Limb (tissue), 2 donors: ENCODE measurements at regions not wholly inside any gene's neighbourhood (a gene's known extent, or its start where the extent isn't known, plus 50 kb on each side); places are given as distances from the start of the nearest gene placed in this dataset.
"Not testable (repeated sequence)": the region's sequence is repeated elsewhere in the genome, so short reads cannot be mapped to it uniquely, and the experiment has no call there.

Source experiments
- DNase-seq, 2 donors: peaks; one replicate each; pipeline ENCODE4 v3.0.0-alpha.2; 2016; ENCODE audit errors: extremely low spot score in 2 of 2

- DNase-seq: peak in 1 of 2 donors; percentile 57
Observed at GRCh38 chr11:7143908-7144307, 55.1 kb downstream of the RBMXL2 start.

GRCh38 chr11:7150104-7150503 is 61.3 kb downstream of the RBMXL2 start:
- DNase-seq: not testable (repeated sequence)

- DNase-seq: no peak
Observed at GRCh38 chr11:7154881-7155361, 66.1 kb downstream of the RBMXL2 start.

GRCh38 chr11:7160814-7161489 is 72.2 kb downstream of the RBMXL2 start:
- DNase-seq: no peak

- no peak for DNase-seq
Observed at GRCh38 chr11:7165911-7166310, 77.1 kb downstream of the RBMXL2 start.

GRCh38 chr11:7167976-7168740 is 79.4 kb downstream of the RBMXL2 start:
- no peak for DNase-seq

- DNase-seq: no peak
Observed at GRCh38 chr11:7168741-7168990, 79.9 kb downstream of the RBMXL2 start.

- DNase-seq: no peak
Observed at GRCh38 chr11:7170431-7170830, 81.3 kb upstream of the SYT9 start.

- no peak for DNase-seq
Observed at GRCh38 chr11:7175007-7175406, 76.7 kb upstream of the SYT9 start.

- no peak for DNase-seq
Observed at GRCh38 chr11:7186190-7186589, 65.5 kb upstream of the SYT9 start.

- no peak for DNase-seq
Observed at GRCh38 chr11:7186676-7187075, 65.0 kb upstream of the SYT9 start.

- not testable (repeated sequence) for DNase-seq
Observed at GRCh38 chr11:7192785-7193184, 58.9 kb upstream of the SYT9 start.

GRCh38 chr11:7196396-7197146 is 55.1 kb upstream of the SYT9 start:
- DNase-seq: no peak

GRCh38 chr11:7197469-7197868 is 54.2 kb upstream of the SYT9 start:
- DNase-seq: no peak
